ENCODE measurements at regions not wholly inside any gene's neighbourhood (a gene's known extent, or its start where the extent isn't known, plus 50 kb on each side); places are given as distances from the start of the nearest gene placed in this dataset.

DNA sequence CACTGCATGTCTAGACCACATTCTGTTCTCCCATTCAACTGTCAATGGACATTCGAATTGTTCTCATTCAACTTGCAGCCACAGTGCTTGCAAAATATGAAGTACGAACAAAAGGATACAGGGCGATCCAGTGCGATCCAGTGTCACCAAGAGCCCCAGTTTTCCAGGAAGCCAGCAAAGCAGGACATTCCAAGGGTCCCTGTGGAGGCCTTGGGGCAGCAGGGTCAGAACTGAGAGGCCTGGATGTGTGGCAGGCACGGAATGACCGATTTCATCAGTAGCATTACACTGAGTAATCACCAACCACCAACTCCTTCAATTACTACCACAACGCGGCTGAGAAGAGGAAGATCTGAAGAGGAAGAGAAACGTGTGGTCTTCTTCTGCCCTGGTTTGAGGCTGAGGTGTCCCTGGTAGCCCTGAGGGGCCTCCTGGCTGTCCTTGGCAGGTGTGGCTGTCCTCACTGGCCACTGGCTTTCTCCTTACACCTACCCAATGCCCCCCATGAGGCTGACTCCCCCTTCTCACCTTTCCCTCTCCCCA lies 172.7 kb upstream of the FHL2 start:
- Mint-ChIP-seq H3K4me1 (ENCODE audit: low read depth) (peaks cover 34% of the 10 kb centered on the region), H3K27me3 (ENCODE audit: low read depth) (peaks cover 18% of the 10 kb centered on the region), H3K4me3 (no peak overlapping the region), H3K9me3 (ENCODE audit: insufficient read depth) (no peaks in the 10 kb centered on the region), H3K27ac (no peak overlapping the region), H3K36me3 (ENCODE audit: low read depth) (no peaks in the 10 kb centered on the region)
- POLR2A ChIA-PET, result no interaction called here
- CTCF ChIA-PET, result no interaction called here
- ATAC-seq (no peak), DNase-seq (no peak)

DNA sequence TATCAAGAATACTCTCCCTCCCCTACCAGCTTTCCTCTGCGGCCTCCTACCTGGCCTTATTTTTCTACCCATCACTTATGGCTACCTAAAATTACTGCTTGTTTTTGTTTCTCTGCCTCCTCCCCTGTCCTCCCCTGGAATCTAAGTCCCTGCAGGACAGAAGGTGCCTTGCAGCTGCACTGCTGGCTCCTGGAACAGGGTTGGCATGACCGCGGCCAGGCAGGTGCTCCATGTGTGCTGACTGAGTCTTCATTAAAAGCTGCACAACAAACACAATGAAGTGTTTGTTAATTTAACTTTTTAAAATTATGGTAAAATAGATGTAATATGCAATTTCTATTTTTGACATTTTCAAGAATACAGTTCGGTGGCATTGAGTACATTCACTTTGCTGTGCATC lies 171.9 kb upstream of the FHL2 start:
- Mint-ChIP-seq H3K27ac (no peak overlapping the region), H3K36me3 (ENCODE audit: low read depth) (no peaks in the 10 kb centered on the region), H3K4me1 (ENCODE audit: low read depth) (peaks cover 29% of the 10 kb centered on the region), H3K4me3 (no peak overlapping the region), H3K9me3 (ENCODE audit: insufficient read depth) (no peaks in the 10 kb centered on the region), H3K27me3 (ENCODE audit: low read depth) (peaks cover 18% of the 10 kb centered on the region)
- no peak for ATAC-seq
- POLR2A ChIA-PET, result no interaction called here
- CTCF ChIA-PET, result no interaction called here
- no peak for DNase-seq

GRCh38 chr2:105570326-105570725 lies 171.5 kb upstream of the FHL2 start:
- H3K4me1 Mint-ChIP-seq (ENCODE audit: low read depth), result peaks cover 26% of the 10 kb centered on the region
- no peak for DNase-seq
- POLR2A ChIA-PET, result no interaction called here
- H3K27ac Mint-ChIP-seq, result no peak overlapping the region
- peaks cover 17% of the 10 kb centered on the region for H3K27me3 Mint-ChIP-seq (ENCODE audit: low read depth)
- H3K36me3 Mint-ChIP-seq (ENCODE audit: low read depth), result no peaks in the 10 kb centered on the region
- H3K9me3 Mint-ChIP-seq (ENCODE audit: insufficient read depth), result no peaks in the 10 kb centered on the region
- H3K4me3 Mint-ChIP-seq, result no peak overlapping the region
- no peak for ATAC-seq
- CTCF ChIA-PET, result no interaction called here

DNA sequence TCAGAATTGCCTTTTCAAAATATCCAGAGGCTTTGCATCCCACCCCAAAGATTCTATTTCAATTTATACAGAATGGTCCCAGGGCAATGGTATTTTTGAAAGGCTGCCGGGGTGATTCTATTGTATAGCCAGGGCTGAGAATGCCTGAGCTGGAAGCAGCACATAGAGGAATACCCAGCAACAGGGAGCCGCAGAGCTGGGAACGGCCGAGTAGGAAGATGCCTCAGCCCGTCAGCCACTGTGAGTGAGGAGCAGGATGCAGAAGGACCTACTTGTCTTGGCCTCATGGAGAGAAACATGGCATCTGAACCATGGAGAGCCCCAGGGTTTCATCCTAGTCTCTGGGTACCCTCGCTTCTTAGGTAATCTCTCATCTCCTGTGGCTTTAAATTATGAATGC lies 170.8 kb upstream of the FHL2 start:
- no peaks in the 10 kb centered on the region for H3K9me3 Mint-ChIP-seq (ENCODE audit: insufficient read depth)
- ChIA-PET CTCF (no interaction called here), POLR2A (no interaction called here)
- DNase-seq (no peak), ATAC-seq (no peak)
- no peak overlapping the region for H3K4me3 Mint-ChIP-seq
- peaks cover 23% of the 10 kb centered on the region for H3K4me1 Mint-ChIP-seq (ENCODE audit: low read depth)
- H3K27me3 Mint-ChIP-seq (ENCODE audit: low read depth), result peaks cover 13% of the 10 kb centered on the region
- H3K27ac Mint-ChIP-seq, result no peak overlapping the region
- no peaks in the 10 kb centered on the region for H3K36me3 Mint-ChIP-seq (ENCODE audit: low read depth)

DNA sequence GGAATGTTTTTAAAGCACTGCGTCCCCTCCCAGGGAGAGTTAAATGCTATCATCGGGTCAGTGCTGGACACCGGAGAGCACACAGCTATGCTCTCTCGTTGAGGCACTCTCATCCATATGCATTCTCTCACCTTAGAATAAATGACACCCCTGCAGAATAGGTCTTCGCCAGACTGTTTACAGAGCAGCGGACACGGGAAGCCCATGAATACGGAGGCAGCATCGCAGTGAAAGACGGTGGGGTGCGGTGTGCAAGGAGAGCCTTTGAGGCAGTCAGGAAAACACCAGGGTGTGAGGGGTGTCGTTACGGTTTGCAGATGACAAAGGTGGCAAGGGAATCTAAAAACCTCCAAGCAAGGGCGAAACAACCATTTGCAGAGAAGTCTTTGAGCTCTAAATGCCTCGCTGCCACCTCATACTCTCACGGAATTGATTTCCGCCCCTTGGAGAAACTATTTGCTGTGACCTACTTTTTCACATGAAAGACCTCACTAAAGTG lies 169.2 kb upstream of the FHL2 start:
- ChIA-PET POLR2A (no interaction called here), CTCF (interaction anchor here (1.3 kb wide), 2 partner anchors 8 to 21 kb away, joined by 4 to 6 read pairs; no protein-coding TSS in a partner anchor)
- no peaks in the 10 kb centered on the region for H3K36me3 Mint-ChIP-seq (ENCODE audit: low read depth)
- ATAC-seq (peak; percentile 30), DNase-seq (no peak)
- H3K4me3 Mint-ChIP-seq, result peak overlapping the region; percentile 2
- peaks cover 20% of the 10 kb centered on the region for H3K4me1 Mint-ChIP-seq (ENCODE audit: low read depth)
- no peaks in the 10 kb centered on the region for H3K9me3 Mint-ChIP-seq (ENCODE audit: insufficient read depth)
- peaks cover 11% of the 10 kb centered on the region for H3K27me3 Mint-ChIP-seq (ENCODE audit: low read depth)
- no peak overlapping the region for H3K27ac Mint-ChIP-seq

- ATAC-seq, result no peak
- Mint-ChIP-seq H3K4me1 (ENCODE audit: low read depth) (peaks cover 3% of the 10 kb centered on the region), H3K9me3 (ENCODE audit: insufficient read depth) (no peaks in the 10 kb centered on the region), H3K27ac (no peak overlapping the region), H3K36me3 (ENCODE audit: low read depth) (no peaks in the 10 kb centered on the region), H3K27me3 (ENCODE audit: low read depth) (peaks cover 12% of the 10 kb centered on the region), H3K4me3 (no peak overlapping the region)
- CTCF ChIA-PET, result interaction anchor here (1.2 to 1.9 kb wide), 2 partner anchors 10 to 12 kb away, joined by 3 to 5 read pairs; no protein-coding TSS in a partner anchor
- no peak for DNase-seq
- POLR2A ChIA-PET, result no interaction called here
Measured at GRCh38 chr2:105563000-105563719, 164.3 kb upstream of the FHL2 start.

DNA sequence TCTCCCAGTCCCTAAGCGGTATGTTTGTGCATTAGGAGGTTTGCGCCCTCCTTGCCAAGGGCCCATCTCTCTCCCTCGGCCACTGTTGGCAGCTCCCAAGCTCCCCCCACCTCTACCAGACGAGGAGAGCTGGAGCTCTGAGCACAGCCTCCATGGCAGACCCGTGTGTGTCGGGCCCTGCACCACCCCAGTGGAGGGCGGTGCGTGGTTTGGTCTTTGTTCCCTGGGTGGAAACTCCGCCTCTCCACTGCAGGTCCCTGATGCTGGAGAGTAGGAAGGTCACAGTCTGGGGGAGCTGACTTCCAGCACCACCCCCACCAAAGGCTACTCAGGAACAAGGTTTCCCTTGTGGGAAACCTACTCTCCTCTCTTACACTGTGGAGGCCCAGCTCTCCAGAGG lies 162.6 kb upstream of the FHL2 start:
- ChIA-PET POLR2A (no interaction called here), CTCF (interaction anchor here (1.9 kb wide), 1 partner anchor 8 kb away, joined by 5 read pairs; no protein-coding TSS in a partner anchor)
- Mint-ChIP-seq H3K27me3 (ENCODE audit: low read depth) (peaks cover 22% of the 10 kb centered on the region), H3K36me3 (ENCODE audit: low read depth) (no peaks in the 10 kb centered on the region), H3K4me1 (ENCODE audit: low read depth) (no peaks in the 10 kb centered on the region), H3K4me3 (no peak overlapping the region), H3K9me3 (ENCODE audit: insufficient read depth) (no peaks in the 10 kb centered on the region), H3K27ac (no peak overlapping the region)
- ATAC-seq (no peak), DNase-seq (no peak)

DNA sequence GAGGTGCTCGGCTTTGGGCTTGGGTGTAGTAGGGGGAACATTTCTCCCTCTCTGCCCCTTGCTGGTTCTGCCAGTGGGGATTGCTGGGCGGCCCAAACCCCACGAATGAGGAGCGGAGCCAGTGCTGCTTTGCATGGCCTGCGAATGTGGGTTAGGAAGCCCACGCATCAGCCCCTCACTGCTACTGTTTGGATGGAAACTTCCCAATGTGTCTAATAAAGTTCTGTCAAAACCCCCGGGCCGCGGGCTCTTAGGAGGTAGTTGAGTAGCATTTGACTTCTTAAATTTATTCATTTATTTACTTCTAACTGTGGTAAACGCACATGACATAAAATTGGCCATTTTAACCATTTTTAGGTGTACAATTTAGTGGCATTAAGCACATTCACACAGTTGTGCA lies 161.3 kb upstream of the FHL2 start:
- H3K27me3 Mint-ChIP-seq (ENCODE audit: low read depth), result peaks cover 22% of the 10 kb centered on the region
- ATAC-seq (no peak), DNase-seq (no peak)
- no peaks in the 10 kb centered on the region for H3K9me3 Mint-ChIP-seq (ENCODE audit: insufficient read depth)
- H3K4me3 Mint-ChIP-seq, result no peak overlapping the region
- ChIA-PET POLR2A (no interaction called here), CTCF (interaction anchor here (0.6 kb wide), 1 partner anchor 23 kb away, joined by 3 read pairs; no protein-coding TSS in a partner anchor)
- H3K4me1 Mint-ChIP-seq (ENCODE audit: low read depth), result no peaks in the 10 kb centered on the region
- H3K27ac Mint-ChIP-seq, result no peak overlapping the region
- H3K36me3 Mint-ChIP-seq (ENCODE audit: low read depth), result no peaks in the 10 kb centered on the region

- CTCF ChIA-PET, result interaction anchor here (1.4 kb wide), 1 partner anchor 11 kb away, joined by 4 read pairs; no protein-coding TSS in a partner anchor
- Mint-ChIP-seq H3K4me3 (no peak overlapping the region), H3K9me3 (ENCODE audit: insufficient read depth) (no peaks in the 10 kb centered on the region), H3K27me3 (ENCODE audit: low read depth) (peaks cover 35% of the 10 kb centered on the region), H3K4me1 (ENCODE audit: low read depth) (no peaks in the 10 kb centered on the region), H3K27ac (no peak overlapping the region), H3K36me3 (ENCODE audit: low read depth) (no peaks in the 10 kb centered on the region)
- DNase-seq (no peak), ATAC-seq (no peak)
- POLR2A ChIA-PET, result no interaction called here
Measured at GRCh38 chr2:105557021-105557920, 158.4 kb upstream of the FHL2 start.

DNA sequence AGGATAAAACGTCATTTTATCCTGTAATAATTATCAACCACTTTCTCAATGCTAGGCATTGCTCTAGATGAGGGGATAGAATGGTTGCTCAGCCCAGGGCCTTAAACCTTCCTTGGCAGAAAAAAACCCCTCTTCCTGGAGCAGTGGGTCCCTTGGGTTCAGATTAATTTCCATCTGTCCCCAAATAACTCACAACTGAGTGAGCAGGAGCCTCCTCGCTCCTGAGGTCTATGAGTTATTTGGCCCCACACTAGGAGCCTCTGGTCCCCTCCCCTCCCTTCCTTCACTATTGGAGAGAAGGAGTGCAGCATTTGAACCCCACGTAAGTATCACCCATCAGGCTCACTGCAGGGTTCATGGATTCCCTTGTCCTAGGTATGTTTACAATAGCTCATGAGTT lies 157.5 kb upstream of the FHL2 start:
- no peaks in the 10 kb centered on the region for H3K36me3 Mint-ChIP-seq (ENCODE audit: low read depth)
- H3K27me3 Mint-ChIP-seq (ENCODE audit: low read depth), result peaks cover 39% of the 10 kb centered on the region
- no peak for ATAC-seq
- POLR2A ChIA-PET, result no interaction called here
- no peaks in the 10 kb centered on the region for H3K9me3 Mint-ChIP-seq (ENCODE audit: insufficient read depth)
- no peak overlapping the region for H3K27ac Mint-ChIP-seq
- CTCF ChIA-PET, result interaction anchor here (1.4 kb wide), 1 partner anchor 10 kb away, joined by 4 read pairs; no protein-coding TSS in a partner anchor
- H3K4me1 Mint-ChIP-seq (ENCODE audit: low read depth), result no peaks in the 10 kb centered on the region
- no peak overlapping the region for H3K4me3 Mint-ChIP-seq
- DNase-seq, result no peak

DNA sequence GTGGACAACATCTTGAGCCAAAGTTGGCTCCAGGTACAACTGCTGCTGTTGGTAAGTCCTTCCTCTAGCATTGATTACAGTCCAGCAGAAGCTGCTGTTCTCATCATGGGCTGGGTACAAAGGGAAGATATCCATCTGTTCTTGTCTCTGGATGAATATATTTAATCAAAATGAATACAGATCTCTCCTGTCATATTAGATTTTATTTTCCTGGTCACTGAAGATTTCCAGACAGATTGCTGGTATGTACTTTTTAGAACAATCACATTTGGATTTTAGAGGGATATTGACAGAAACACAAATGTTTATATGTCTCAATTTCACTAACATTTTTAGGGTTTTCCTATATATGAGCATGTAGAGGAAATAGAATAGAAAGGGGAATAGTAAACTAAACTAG lies 155.4 kb upstream of the FHL2 start:
- no peaks in the 10 kb centered on the region for H3K9me3 Mint-ChIP-seq (ENCODE audit: insufficient read depth)
- no peak for ATAC-seq

More for the DNA sequence above, 155.4 kb upstream of the FHL2 start:
- H3K4me3 Mint-ChIP-seq, result no peak overlapping the region
- no peaks in the 10 kb centered on the region for H3K36me3 Mint-ChIP-seq (ENCODE audit: low read depth)
- H3K4me1 Mint-ChIP-seq (ENCODE audit: low read depth), result no peaks in the 10 kb centered on the region
- POLR2A ChIA-PET, result no interaction called here
- no peak overlapping the region for H3K27ac Mint-ChIP-seq
- H3K27me3 Mint-ChIP-seq (ENCODE audit: low read depth), result peaks cover 40% of the 10 kb centered on the region
- CTCF ChIA-PET, result interaction anchor here (1.2 to 1.6 kb wide), 2 partner anchors 8 to 10 kb away, joined by 5 to 7 read pairs; no protein-coding TSS in a partner anchor
- DNase-seq, result no peak
